Heart left ventricle (tissue), 16 donors: ENCODE measurements at regions not wholly inside any gene's neighbourhood (a gene's known extent, or its start where the extent isn't known, plus 50 kb on each side); places are given as distances from the start of the nearest gene placed in this dataset.

Experiments used
- ATAC-seq, 4 donors: fragments of 200-7000 bp; cut with Tn5 transposase; one replicate each; pipeline ENCODE4 v1.9.1; 2020 to 2022; ENCODE audit warnings: moderate library complexity in 4 of 4, mild to moderate bottlenecking in 3 of 4, moderate number of reproducible peaks in 1 of 4
- DNase-seq, 5 donors: peaks; one replicate each; pipeline ENCODE4 v3.0.0-alpha.2; 2020
- H3K27ac ChIP-seq, 12 donors: fragments of 200-600 bp; sonication (generic) in 4 of 12; one replicate each; pipeline versions ENCODE4 v1.5.0 to v1.8.0; 2016 to 2022; ENCODE audit warnings: mild to moderate bottlenecking in 2 of 12
- H3K27me3 ChIP-seq, 9 donors: fragments of 200-600 bp; sonication (generic) in 2 of 9; one replicate each; pipeline versions ENCODE4 v1.5.1 to v1.8.0; 2016 to 2022; ENCODE audit warnings: mild to moderate bottlenecking in 3 of 9
- H3K36me3 ChIP-seq, 9 donors: fragments of 200-600 bp; sonication (generic) in 2 of 9; one replicate each; pipeline versions ENCODE4 v1.5.0 to v1.8.0; 2018 to 2022; ENCODE audit warnings: mild to moderate bottlenecking in 2 of 9
- H3K4me1 ChIP-seq, 12 donors: fragments of 200-600 bp; sonication (generic) in 4 of 12; one replicate each; pipeline versions ENCODE4 v1.5.0 to v1.8.0; 2016 to 2022; ENCODE audit warnings: mild to moderate bottlenecking in 3 of 12
- H3K4me3 ChIP-seq, 12 donors: fragments of 200-600 bp; sonication (generic) in 4 of 12; one replicate each; pipeline versions ENCODE4 v1.5.0 to v1.8.0; 2017 to 2022; ENCODE audit warnings: mild to moderate bottlenecking in 9 of 12, moderate library complexity in 4 of 12
- H3K9me3 ChIP-seq, 12 donors: fragments of 200-600 bp; sonication (generic) in 4 of 12; one replicate each; pipeline versions ENCODE4 v1.5.0 to v1.8.0; 2016 to 2022; ENCODE audit warnings: mild to moderate bottlenecking in 1 of 12
- POLR2A ChIP-seq, 2 donors: fragments of 450-650 bp; IDR thresholded peaks; one replicate each; pipeline ENCODE4 v1.6.1; 2017; ENCODE audit warnings: antibody characterized with exemption in 2 of 2, mild to moderate bottlenecking in 2 of 2, moderate library complexity in 2 of 2
- WGBS, 4 donors: extraction: QIAGEN DNeasy Blood & Tissue Kit in 2 of 4; methylation state at CpG; one replicate each; pipeline versions ENCODE4 v1.1.5 to v1.1.7; 2013 to 2018; 5-methylcytosine and 5-hydroxymethylcytosine counted together
- intact Hi-C, 10 donors: fragments of 100-400 bp; cut with DNase I; formaldehyde crosslinking; loops; one replicate each; pipeline versions ENCODE4 v1.11.1 to v1.14.2; 2022
- TF ChIP-seq, protein P1 (sequence below), 12 donors: fragments of 200-600 bp; sonication (generic) in 4 of 12; IDR thresholded peaks; one replicate each; pipeline versions ENCODE4 v1.5.0 to v1.8.0; 2018 to 2022; ENCODE audit warnings: antibody characterized with exemption in 12 of 12, mild to moderate bottlenecking in 5 of 12
- donor health status: ischemic (EF 13 %, LVEDD 7.1; RV severe dilation, severe dysfunction).
- donor health status: healthy with polysubstance abuse.
- donor health status: DM: no; HTN: yes; CAD: no.
- donor health status: DM: no; HTN: no; CAD: no.
- donor health status: ischemic (EF 25% LVEDD 6.9; RV normal size, moderate dysfunction).
- donor health status: ischemic (EF 25% LVEDD 5.7; RV mildly dilated, moderate dysfunction).
- donor health status: healthy.
- donor health status: DM: yes; HTN: yes; CAD: no.
- donor health status: ischemic (EF 35%, LVEDD 5.7; RV mildly dilated, moderate dysfunction).
- donor health status: nonischemic (EF 11% LVEDD 7.7; RV severe dilation, severe dysfunction).
- donor health status: DM: yes; HTN: yes; CAD: no.
- donor health status: PGD.
- donor health status: ischemic (EF 29% LVEDD 5.4; RV normal size, mild dysfunction).
- donor health status: nonischemic (EF 23%, LVEDD 6.1; RV moderate dilation, normal function).

DNA sequence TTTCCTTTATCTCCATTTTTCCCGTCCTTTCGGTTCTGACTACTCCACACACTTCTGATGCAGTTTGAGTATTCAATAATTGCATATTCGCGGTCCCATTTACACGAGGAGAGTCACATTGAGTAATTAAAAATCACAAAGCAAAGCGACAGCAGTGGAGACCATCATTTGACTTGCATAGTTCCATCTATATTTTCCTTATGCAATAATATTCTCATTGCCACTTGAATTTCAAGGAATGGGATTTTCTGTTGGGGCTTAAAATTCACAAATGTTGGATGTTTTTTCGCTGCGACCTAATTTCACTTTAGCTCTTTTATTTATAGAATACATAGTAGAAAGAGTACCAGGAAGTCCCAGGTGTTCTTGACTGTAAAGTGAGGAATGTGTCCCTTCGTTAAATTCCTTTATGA lies 186.8 kb downstream of the ZEB2 start:
- WGBS, 4 donors, result 56 to 69% (median 62%) methylated on average over 9 of the region's 9 CpGs
- Histone ChIP-seq H3K27ac (peak overlapping the region; percentile 79 to 95 (median 88)), H3K36me3 (no peaks in the 10 kb centered on the region), H3K4me3 (peak overlapping the region in 11 of 12 donors; percentile 52 to 95 (median 79)), H3K27me3 (no peaks in the 10 kb centered on the region), H3K4me1 (peaks cover 0 to 18% (median 11%) of the 10 kb centered on the region in 12 donors), H3K9me3 (no peaks in the 10 kb centered on the region)
- TF ChIP-seq, protein P1, sequence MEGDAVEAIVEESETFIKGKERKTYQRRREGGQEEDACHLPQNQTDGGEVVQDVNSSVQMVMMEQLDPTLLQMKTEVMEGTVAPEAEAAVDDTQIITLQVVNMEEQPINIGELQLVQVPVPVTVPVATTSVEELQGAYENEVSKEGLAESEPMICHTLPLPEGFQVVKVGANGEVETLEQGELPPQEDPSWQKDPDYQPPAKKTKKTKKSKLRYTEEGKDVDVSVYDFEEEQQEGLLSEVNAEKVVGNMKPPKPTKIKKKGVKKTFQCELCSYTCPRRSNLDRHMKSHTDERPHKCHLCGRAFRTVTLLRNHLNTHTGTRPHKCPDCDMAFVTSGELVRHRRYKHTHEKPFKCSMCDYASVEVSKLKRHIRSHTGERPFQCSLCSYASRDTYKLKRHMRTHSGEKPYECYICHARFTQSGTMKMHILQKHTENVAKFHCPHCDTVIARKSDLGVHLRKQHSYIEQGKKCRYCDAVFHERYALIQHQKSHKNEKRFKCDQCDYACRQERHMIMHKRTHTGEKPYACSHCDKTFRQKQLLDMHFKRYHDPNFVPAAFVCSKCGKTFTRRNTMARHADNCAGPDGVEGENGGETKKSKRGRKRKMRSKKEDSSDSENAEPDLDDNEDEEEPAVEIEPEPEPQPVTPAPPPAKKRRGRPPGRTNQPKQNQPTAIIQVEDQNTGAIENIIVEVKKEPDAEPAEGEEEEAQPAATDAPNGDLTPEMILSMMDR (IDR thresholded peaks at IDR 0.05), result no peak
- TF ChIP-seq POLR2A (IDR thresholded peaks at IDR 0.05), result no peak
- ATAC-seq, result no peak
- intact Hi-C loops, result loop anchor here (2.0 to 10.0 kb wide), 10 partner anchors 58 to 189 kb away; partner anchors contain the start of gene ZEB2 (in 2 of the 10)
- DNase-seq, result no peak

DNA sequence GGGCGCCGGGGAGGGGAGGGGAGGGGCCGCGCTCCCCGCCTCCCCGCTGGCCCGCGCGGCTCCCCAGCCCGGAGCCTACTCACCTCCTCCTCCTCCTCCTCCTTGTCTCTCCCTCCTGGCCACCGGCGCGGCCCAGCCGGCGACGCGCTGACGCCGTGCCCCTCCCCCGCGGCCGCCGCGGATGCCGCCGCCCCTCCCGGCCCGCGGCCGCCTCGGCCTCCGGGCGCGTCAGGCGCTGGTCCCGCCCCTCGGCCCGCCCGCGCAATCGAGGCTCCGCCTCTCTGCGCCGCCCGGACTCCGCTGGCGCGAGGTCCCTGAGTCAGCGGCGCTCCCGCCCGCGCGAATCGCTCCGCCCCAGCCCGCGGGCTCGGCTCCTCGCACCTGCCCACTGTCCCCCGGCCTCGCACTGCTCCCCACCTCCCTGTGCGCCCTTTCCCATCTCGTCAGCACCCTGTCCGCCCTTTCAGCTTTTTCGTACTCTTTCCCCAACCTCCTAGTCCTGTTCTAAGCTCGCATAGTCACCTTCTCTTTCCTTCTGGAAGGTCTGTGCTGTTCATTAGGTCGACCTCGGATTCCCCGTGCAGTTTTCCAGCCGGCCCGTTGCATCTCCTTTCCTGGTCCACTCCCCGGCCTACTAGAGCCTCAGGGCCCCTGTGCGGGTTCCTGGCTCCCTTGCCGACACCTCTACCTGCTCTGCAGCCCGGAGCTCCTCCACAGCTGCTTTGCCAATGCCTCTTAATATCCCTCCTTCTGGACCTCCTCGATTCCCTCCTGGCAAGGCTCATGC lies 187.4 kb downstream of the ZEB2 start:
- Histone ChIP-seq H3K4me3 (peak overlapping the region; percentile 66 to 95 (median 82)), H3K27me3 (no peaks in the 10 kb centered on the region), H3K36me3 (no peaks in the 10 kb centered on the region), H3K9me3 (no peaks in the 10 kb centered on the region), H3K4me1 (peaks cover 0 to 18% (median 11%) of the 10 kb centered on the region in 12 donors), H3K27ac (peak overlapping the region; percentile 79 to 95 (median 88))
- WGBS, 4 donors, result 2 to 3% (median 2%) methylated on average over 29 to 75 of the region's 77 CpGs
- TF ChIP-seq, protein P1 (IDR thresholded peaks at IDR 0.05), result no peak
- TF ChIP-seq POLR2A (IDR thresholded peaks at IDR 0.05), result peak in 1 of 2 donors; percentile 63
- intact Hi-C loops, result loop anchor here (1.0 to 10.0 kb wide), 12 partner anchors 58 to 190 kb away; partner anchors contain the start of gene ZEB2 (in 2 of the 10)
- ATAC-seq (peak; percentile 90 to 97 (median 95)), DNase-seq (peak; percentile 87 to 94 (median 91))

DNA sequence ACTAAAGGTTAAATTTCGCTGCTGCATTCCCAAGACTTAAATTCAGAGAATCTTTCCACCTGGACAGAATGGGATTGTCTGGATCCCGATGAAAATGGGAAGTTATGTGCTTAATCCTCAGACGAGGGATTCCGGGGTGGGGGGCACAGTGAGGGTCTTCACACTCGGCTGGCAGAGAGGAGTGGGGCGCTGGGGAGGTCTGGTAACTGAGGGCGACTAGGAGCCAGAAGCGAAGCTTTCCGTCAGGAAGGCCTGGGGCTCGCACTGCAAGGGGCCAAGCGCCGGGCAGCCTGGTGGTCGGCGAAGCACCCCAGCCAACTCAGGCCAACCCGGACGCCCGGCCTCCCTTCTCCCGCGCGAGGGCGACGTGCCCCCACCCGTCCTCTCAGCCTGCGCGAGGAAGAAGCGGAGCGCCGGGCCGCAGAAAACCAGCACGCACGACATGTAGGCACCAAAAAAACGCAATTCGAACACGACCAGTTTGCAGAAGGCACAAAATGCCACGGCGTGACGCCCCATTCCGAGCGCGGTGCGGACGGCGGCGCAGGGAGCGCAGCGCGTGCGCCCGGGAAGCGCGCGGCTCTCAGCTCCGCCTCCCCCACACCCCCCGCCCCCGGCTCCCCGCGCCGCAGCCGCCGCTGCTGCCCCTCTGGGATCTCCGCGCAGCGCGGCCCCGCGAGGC lies 188.1 kb downstream of the ZEB2 start:
- intact Hi-C loops, result loop anchor here (1.0 to 10.0 kb wide), 12 partner anchors 58 to 190 kb away; partner anchors contain the start of gene ZEB2 (in 2 of the 10)
- H3K27me3 ChIP-seq, result no peaks in the 10 kb centered on the region
- DNase-seq (peak in 1 of 5 donors; percentile 77), ATAC-seq (peak; percentile 35 to 92 (median 64))
- H3K27ac ChIP-seq, result peak overlapping the region; percentile 68 to 95 (median 88)
- H3K4me3 ChIP-seq, result peak overlapping the region; percentile 66 to 95 (median 82)
- TF ChIP-seq, protein P1 (IDR thresholded peaks at IDR 0.05), result peak in 6 of 12 donors; percentile 17 to 57 (median 44)
- peak in 1 of 2 donors; percentile 16 for TF ChIP-seq POLR2A (IDR thresholded peaks at IDR 0.05)
- H3K9me3 ChIP-seq, result no peaks in the 10 kb centered on the region
- peaks cover 0 to 18% (median 11%) of the 10 kb centered on the region in 12 donors for H3K4me1 ChIP-seq
- no peaks in the 10 kb centered on the region for H3K36me3 ChIP-seq
- WGBS, 4 donors, result 0 to 1% (median 1%) methylated on average over 14 to 63 of the region's 66 CpGs
